IMR-90 (cell line): ENCODE measurements at regions not wholly inside any gene's neighbourhood (a gene's known extent, or its start where the extent isn't known, plus 50 kb on each side); places are given as distances from the start of the nearest gene placed in this dataset.

Experiments
- ATAC-seq: fragments of 200-7000 bp; cut with Tn5 transposase; 2 replicates; pipeline ENCODE4 v1.9.1; 2020; ENCODE audit warnings: low read depth, mild to moderate bottlenecking, moderate library complexity
- BruUV-seq: library from RNA; stranded (reverse); fragments of 400-500 nt; replicated peaks from 2 replicates; lab custom pipeline; 2021; lab: Mats Ljungman, UMichigan
- CTCF ChIA-PET: fragments of 300-600 bp; formaldehyde crosslinking; extraction: SDS; loops from one replicate; lab custom pipeline; 2021; ENCODE audit warnings: antibody characterized with exemption; lab: Yijun Ruan, JAX
- POLR2A ChIA-PET: fragments of 300-600 bp; sonication (Branson Sonifier 250); formaldehyde crosslinking; loops from one replicate; lab custom pipeline; 2022; ENCODE audit warnings: antibody characterized with exemption; ENCODE audit not compliant: unreplicated experiment; lab: Charles Lee
- DNase-seq: peaks from one replicate; pipeline ENCODE4 v3.0.0; 2013
- H2AFZ ChIP-seq: replicated peaks from 2 replicates; pipeline ENCODE3; 2013; ENCODE audit warnings: low read length, mild to moderate bottlenecking; ENCODE audit not compliant: poor library complexity
- H2AK5ac ChIP-seq: 2 replicates; pipeline ENCODE4 v1.6.1; 2013; ENCODE audit warnings: low read depth, low read length, inconsistent platforms
- H2AK9ac ChIP-seq: replicated peaks from 2 replicates; pipeline ENCODE3; 2013; ENCODE audit warnings: mild to moderate bottlenecking, low read depth, low read length, moderate library complexity; ENCODE audit not compliant: poor library complexity
- H2BK120ac ChIP-seq: 2 replicates; pipeline ENCODE4 v1.6.1; 2013; ENCODE audit warnings: low read depth, low read length, inconsistent platforms
- H2BK15ac ChIP-seq: 3 replicates; pipeline ENCODE4 v1.6.1; 2013; ENCODE audit warnings: low read depth, low read length, inconsistent platforms
- H2BK20ac ChIP-seq: 2 replicates; pipeline ENCODE4 v1.6.1; 2013; ENCODE audit warnings: low read depth, mild to moderate bottlenecking, inconsistent platforms, low read length, moderate library complexity
- H2BK5ac ChIP-seq: 2 replicates; pipeline ENCODE4 v1.6.1; 2013; ENCODE audit warnings: mild to moderate bottlenecking, low read depth, low read length, inconsistent platforms; ENCODE audit not compliant: poor library complexity, severe bottlenecking
- H3K14ac ChIP-seq: replicated peaks from 2 replicates; pipeline ENCODE4 v1.6.1; 2013; ENCODE audit warnings: low read depth, low read length, inconsistent platforms
- H3K18ac ChIP-seq: 2 replicates; pipeline ENCODE4 v1.6.1; 2013; ENCODE audit warnings: low read depth, low read length, control low read depth
- H3K23ac ChIP-seq: 2 replicates; pipeline ENCODE4 v1.6.1; 2013; ENCODE audit warnings: low read depth, low read length, inconsistent platforms
- H3K27ac ChIP-seq: 2 replicates; pipeline ENCODE4 v1.5.1; 2013; ENCODE audit warnings: mild to moderate bottlenecking, control low read depth, low read length; ENCODE audit not compliant: insufficient read depth
- H3K27me3 ChIP-seq: 2 replicates; pipeline ENCODE4 v1.6.1; 2013; ENCODE audit warnings: low read length; ENCODE audit not compliant: control insufficient read depth, insufficient read depth
- H3K36me3 ChIP-seq: 2 replicates; pipeline ENCODE4 v1.6.1; 2013; ENCODE audit warnings: low read length, mixed read lengths; ENCODE audit not compliant: control insufficient read depth, insufficient read depth
- H3K4ac ChIP-seq: 2 replicates; pipeline ENCODE4 v1.6.1; 2013; ENCODE audit warnings: low read depth, low read length, inconsistent platforms
- H3K4me1 ChIP-seq: 2 replicates; pipeline ENCODE4 v1.6.1; 2013; ENCODE audit warnings: low read length, mixed read lengths; ENCODE audit not compliant: control insufficient read depth, insufficient read depth
- H3K4me2 ChIP-seq: 2 replicates; pipeline ENCODE4 v1.6.1; 2013; ENCODE audit warnings: low read depth, mild to moderate bottlenecking, control low read depth, low read length, moderate library complexity
- H3K4me3 ChIP-seq: 2 replicates; pipeline ENCODE4 v1.5.1; 2013; ENCODE audit warnings: low read depth, mild to moderate bottlenecking, control low read depth, low read length, moderate library complexity; ENCODE audit not compliant: insufficient read depth
- H3K56ac ChIP-seq: 2 replicates; pipeline ENCODE4 v1.6.1; 2013; ENCODE audit warnings: low read length, inconsistent platforms; ENCODE audit not compliant: insufficient read depth; ENCODE audit errors: extremely low read depth
- H3K79me1 ChIP-seq, 2 experiments: 2 replicates each; pipeline ENCODE4 v1.6.1; 2013; ENCODE audit warnings: low read length in 2 of 2, inconsistent platforms in 1 of 2, low read depth in 1 of 2
- H3K9ac ChIP-seq: 2 replicates; pipeline ENCODE4 v1.6.1; 2013; ENCODE audit warnings: low read depth, low read length, control low read depth
- H3K9me1 ChIP-seq: 2 replicates; pipeline ENCODE4 v1.6.1; 2013; ENCODE audit warnings: low read length, inconsistent platforms; ENCODE audit not compliant: insufficient read depth
- H3K9me3 ChIP-seq: 2 replicates; pipeline ENCODE4 v1.6.1; 2013; ENCODE audit warnings: low read length; ENCODE audit not compliant: control insufficient read depth, insufficient read depth
- H4K20me1 ChIP-seq: 2 replicates; pipeline ENCODE4 v1.6.1; 2013; ENCODE audit warnings: low read length, inconsistent platforms; ENCODE audit not compliant: insufficient read depth
- H4K5ac ChIP-seq: 2 replicates; pipeline ENCODE4 v1.6.1; 2013; ENCODE audit warnings: mild to moderate bottlenecking, low read depth, low read length, control low read depth
- H4K8ac ChIP-seq, 2 experiments: 2 replicates each; pipeline ENCODE4 v1.6.1; 2013; ENCODE audit warnings: low read depth in 2 of 2, low read length in 2 of 2, control low read depth in 1 of 2, inconsistent platforms in 1 of 2
- H4K91ac ChIP-seq: 2 replicates; pipeline ENCODE4 v1.6.1; 2013; ENCODE audit warnings: low read depth, low read length, inconsistent platforms; ENCODE audit not compliant: insufficient read depth
- MAFK ChIP-seq: IDR thresholded peaks from 2 replicates; pipeline ENCODE4 v1.6.1; 2012; ENCODE audit warnings: low read depth, low read length, improper control_type of control experiment
- MAZ ChIP-seq: IDR thresholded peaks from 2 replicates; pipeline ENCODE4 v1.6.1; 2012; ENCODE audit warnings: low read depth, mild to moderate bottlenecking, low read length, improper control_type of control experiment, moderate library complexity, borderline replicate concordance
- WGBS, 2 experiments: methylation state at CpG; one replicate each; pipeline versions ENCODE4 v1.1.5 to v1.1.7; 2013; ENCODE audit warnings: missing lambda C conversion rate in 2 of 2; ENCODE audit not compliant: insufficient read length in 1 of 2; ENCODE audit errors: extremely low coverage in 2 of 2; 5-methylcytosine and 5-hydroxymethylcytosine counted together
- dilution Hi-C: fragments of 300-500 bp; cut with HindIII; formaldehyde crosslinking; loops from one replicate; pipeline ENCODE4 v1.14.3; 2018; ENCODE audit warnings: low sequenced_read_pairs; ENCODE audit not compliant: unreplicated experiment
- in situ Hi-C: fragments of 300-500 bp; cut with MboI; formaldehyde crosslinking; loops from 3 replicates; pipeline ENCODE4 v1.14.3; 2019; ENCODE audit warnings: low sequenced_read_pairs, inconsistent platforms, mixed read lengths
- intact Hi-C: fragments of 100-400 bp; cut with micrococcal nuclease; formaldehyde crosslinking; loops from 2 replicates; pipeline ENCODE4 v1.10.0; 2022

GRCh38 chr2:217026569-217026968 lies 166.7 kb upstream of the TNP1 start:
- Histone ChIP-seq H4K5ac (no peak overlapping the region), H3K9me3 (no peaks in the 10 kb centered on the region; the same call in 1 of the 2 replicates), H3K9ac (no peak overlapping the region), H3K56ac (no peak overlapping the region), H2AK9ac (no peak overlapping the region), H2BK20ac (no peak overlapping the region), H3K4me3 (no peak overlapping the region), H4K8ac (no peak overlapping the region), H3K27ac (no peak overlapping the region), H3K18ac (no peak overlapping the region), H2BK5ac (no peak overlapping the region), H2BK120ac (no peak overlapping the region), H3K79me1 (no peaks in the 10 kb centered on the region), H2AK5ac (no peak overlapping the region), H3K9me1 (no peaks in the 10 kb centered on the region), H2BK15ac (no peak overlapping the region), H3K4me1 (no peaks in the 10 kb centered on the region), H3K36me3 (no peaks in the 10 kb centered on the region), H3K14ac (no peak overlapping the region), H3K4ac (no peak overlapping the region), H3K23ac (no peak overlapping the region), H4K20me1 (no peaks in the 10 kb centered on the region), H3K27me3 (peaks cover 5% of the 10 kb centered on the region; the same call in 1 of the 2 replicates), H4K91ac (no peak overlapping the region), H2AFZ (no peak overlapping the region), H3K4me2 (no peak overlapping the region)
- no CpG with 5 or more reads among the region's 3 CpGs for WGBS, 2 experiments
- POLR2A ChIA-PET, result no interaction called here
- CTCF ChIA-PET, result no interaction called here
- dilution Hi-C loops, result no loop called here
- TF ChIP-seq MAFK (peak; percentile 96), MAZ (no peak)
- no peak for DNase-seq
- intact Hi-C loops, result no loop called here
- in situ Hi-C loops, result no loop called here
- no peak for ATAC-seq
- no TSS peak for BruUV-seq
